Right atrium auricular region (tissue), 2 donors: ENCODE measurements at regions not wholly inside any gene's neighbourhood (a gene's known extent, or its start where the extent isn't known, plus 50 kb on each side); places are given as distances from the start of the nearest gene placed in this dataset.

Source experiments
- DNase-seq: peaks from one replicate; pipeline ENCODE4 v3.0.0-alpha.2; 2019; ENCODE audit warnings: low spot score
- H3K27ac ChIP-seq, 2 donors: fragments of 200-600 bp; sonication (generic); 1 replicate in 1 of 2; 2 replicates in 1 of 2; pipeline ENCODE4 v1.5.1; 2016 to 2019
- H3K27me3 ChIP-seq, 2 donors: fragments of 200-600 bp; sonication (generic); one replicate each; pipeline versions ENCODE4 v1.5.1 to v1.6.0; 2017 to 2019
- H3K36me3 ChIP-seq: fragments of 200-600 bp; sonication (generic); one replicate; pipeline ENCODE4 v1.5.1; 2016
- H3K4me1 ChIP-seq, 2 donors: fragments of 200-600 bp; sonication (generic); one replicate each; pipeline versions ENCODE4 v1.5.1 to v1.6.0; 2017 to 2019
- H3K4me3 ChIP-seq, 2 donors: fragments of 200-600 bp; sonication (generic); 1 replicate in 1 of 2; 2 replicates in 1 of 2; pipeline ENCODE4 v1.5.1; 2017 to 2019; ENCODE audit warnings: mild to moderate bottlenecking in 1 of 2, moderate library complexity in 1 of 2
- H3K9me3 ChIP-seq, 2 donors: fragments of 200-600 bp; sonication (generic); one replicate each; pipeline ENCODE4 v1.5.1; 2019
- TF ChIP-seq, protein P1 (sequence below), 2 donors: fragments of 200-600 bp; sonication (generic); IDR thresholded peaks; one replicate each; pipeline ENCODE4 v1.5.1; 2019; ENCODE audit warnings: antibody characterized with exemption in 2 of 2

DNA sequence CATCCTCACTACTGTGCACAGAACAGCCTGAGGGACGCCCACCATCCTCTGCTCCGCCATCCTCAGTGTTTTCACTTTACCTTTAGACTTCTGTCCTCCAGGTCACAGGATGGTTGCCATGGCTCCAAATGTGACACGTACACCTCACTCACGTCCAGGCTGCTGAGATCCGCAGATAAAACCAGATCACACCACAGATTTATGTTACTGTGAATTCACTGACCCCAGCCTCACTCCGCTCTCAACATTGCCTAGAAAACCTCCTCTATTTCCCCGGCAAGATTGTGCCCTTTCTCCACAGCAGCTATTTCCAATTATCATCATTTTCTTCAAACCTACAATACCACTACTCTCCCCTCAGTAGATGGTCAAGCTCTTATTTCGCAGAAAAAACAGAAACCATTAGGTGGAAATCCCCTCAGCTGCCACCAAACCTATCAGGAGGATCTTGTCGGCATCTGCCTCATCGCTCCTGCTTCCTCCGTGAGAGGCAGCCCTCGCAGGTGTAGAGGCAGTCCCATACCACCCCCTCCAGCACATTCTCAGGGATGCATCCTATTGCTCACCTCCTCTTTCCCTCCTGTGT lies 49.8 kb upstream of the SLC1A4 start:
- TF ChIP-seq, protein P1, sequence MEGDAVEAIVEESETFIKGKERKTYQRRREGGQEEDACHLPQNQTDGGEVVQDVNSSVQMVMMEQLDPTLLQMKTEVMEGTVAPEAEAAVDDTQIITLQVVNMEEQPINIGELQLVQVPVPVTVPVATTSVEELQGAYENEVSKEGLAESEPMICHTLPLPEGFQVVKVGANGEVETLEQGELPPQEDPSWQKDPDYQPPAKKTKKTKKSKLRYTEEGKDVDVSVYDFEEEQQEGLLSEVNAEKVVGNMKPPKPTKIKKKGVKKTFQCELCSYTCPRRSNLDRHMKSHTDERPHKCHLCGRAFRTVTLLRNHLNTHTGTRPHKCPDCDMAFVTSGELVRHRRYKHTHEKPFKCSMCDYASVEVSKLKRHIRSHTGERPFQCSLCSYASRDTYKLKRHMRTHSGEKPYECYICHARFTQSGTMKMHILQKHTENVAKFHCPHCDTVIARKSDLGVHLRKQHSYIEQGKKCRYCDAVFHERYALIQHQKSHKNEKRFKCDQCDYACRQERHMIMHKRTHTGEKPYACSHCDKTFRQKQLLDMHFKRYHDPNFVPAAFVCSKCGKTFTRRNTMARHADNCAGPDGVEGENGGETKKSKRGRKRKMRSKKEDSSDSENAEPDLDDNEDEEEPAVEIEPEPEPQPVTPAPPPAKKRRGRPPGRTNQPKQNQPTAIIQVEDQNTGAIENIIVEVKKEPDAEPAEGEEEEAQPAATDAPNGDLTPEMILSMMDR (IDR thresholded peaks at IDR 0.05): no peak
- H3K27ac ChIP-seq: no peak overlapping the region
- H3K4me3 ChIP-seq: no peak overlapping the region
- H3K36me3 ChIP-seq: no peaks in the 10 kb centered on the region
- no peaks in the 10 kb centered on the region for H3K9me3 ChIP-seq
- no peak for DNase-seq
- H3K27me3 ChIP-seq: no peaks in the 10 kb centered on the region
- peaks cover 0 to 7% of the 10 kb centered on the region in 2 donors for H3K4me1 ChIP-seq
